ENCODE measurements at regions not wholly inside any gene's neighbourhood (a gene's known extent, or its start where the extent isn't known, plus 50 kb on each side); places are given as distances from the start of the nearest gene placed in this dataset.
A peak's percentile ranks its signal among the peaks of the same experiment; 100 is the strongest.

DNA sequence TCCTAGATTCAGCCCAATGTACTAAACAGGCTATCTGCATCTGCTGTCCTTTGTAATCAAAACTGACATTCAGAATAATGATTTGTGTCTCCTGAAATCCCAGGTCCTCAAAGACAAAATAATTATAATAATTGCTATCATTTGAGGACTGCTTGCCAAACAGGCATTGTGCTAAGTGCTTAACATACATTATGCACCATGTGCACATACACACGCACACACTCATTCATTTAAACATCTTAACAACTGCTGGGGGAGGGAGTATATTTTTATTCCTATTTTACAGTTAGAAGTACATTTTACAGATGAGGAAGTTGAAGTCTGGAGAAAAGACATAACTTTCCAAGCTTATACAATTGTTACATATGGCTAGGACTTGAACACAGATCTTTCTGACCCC, 308.0 kb upstream of the ZC3H12C start:
- H3K27me3 Mint-ChIP-seq (ENCODE audit: insufficient read depth, low read depth, poor library complexity) = peaks cover 1% of the 10 kb centered on the region
- DNase-seq (ENCODE audit: low spot score) (no peak), ATAC-seq (no peak)
- H3K4me3 ChIP-seq = no peak overlapping the region
- H3K4me2 ChIP-seq = no peak overlapping the region
- no peaks in the 10 kb centered on the region for H3F3A ChIP-seq (replicated peaks; ENCODE audit: low read depth)
- TF ChIP-seq STAT1 (IDR thresholded peaks at IDR 0.05; ENCODE audit: unreplicated experiment) (no peak), EZH2phosphoT487 (IDR thresholded peaks at IDR 0.05; ENCODE audit: unreplicated experiment) (no peak), ZNF114 (CRISPR knock-in tag; IDR thresholded peaks at IDR 0.05) (no peak), CREB1 (CRISPR knock-in tag; IDR thresholded peaks at IDR 0.05; ENCODE audit: low read depth) (no peak), NANOG (IDR thresholded peaks at IDR 0.05; ENCODE audit: borderline replicate concordance) (no peak)
- TF ChIP-seq, protein P1, sequence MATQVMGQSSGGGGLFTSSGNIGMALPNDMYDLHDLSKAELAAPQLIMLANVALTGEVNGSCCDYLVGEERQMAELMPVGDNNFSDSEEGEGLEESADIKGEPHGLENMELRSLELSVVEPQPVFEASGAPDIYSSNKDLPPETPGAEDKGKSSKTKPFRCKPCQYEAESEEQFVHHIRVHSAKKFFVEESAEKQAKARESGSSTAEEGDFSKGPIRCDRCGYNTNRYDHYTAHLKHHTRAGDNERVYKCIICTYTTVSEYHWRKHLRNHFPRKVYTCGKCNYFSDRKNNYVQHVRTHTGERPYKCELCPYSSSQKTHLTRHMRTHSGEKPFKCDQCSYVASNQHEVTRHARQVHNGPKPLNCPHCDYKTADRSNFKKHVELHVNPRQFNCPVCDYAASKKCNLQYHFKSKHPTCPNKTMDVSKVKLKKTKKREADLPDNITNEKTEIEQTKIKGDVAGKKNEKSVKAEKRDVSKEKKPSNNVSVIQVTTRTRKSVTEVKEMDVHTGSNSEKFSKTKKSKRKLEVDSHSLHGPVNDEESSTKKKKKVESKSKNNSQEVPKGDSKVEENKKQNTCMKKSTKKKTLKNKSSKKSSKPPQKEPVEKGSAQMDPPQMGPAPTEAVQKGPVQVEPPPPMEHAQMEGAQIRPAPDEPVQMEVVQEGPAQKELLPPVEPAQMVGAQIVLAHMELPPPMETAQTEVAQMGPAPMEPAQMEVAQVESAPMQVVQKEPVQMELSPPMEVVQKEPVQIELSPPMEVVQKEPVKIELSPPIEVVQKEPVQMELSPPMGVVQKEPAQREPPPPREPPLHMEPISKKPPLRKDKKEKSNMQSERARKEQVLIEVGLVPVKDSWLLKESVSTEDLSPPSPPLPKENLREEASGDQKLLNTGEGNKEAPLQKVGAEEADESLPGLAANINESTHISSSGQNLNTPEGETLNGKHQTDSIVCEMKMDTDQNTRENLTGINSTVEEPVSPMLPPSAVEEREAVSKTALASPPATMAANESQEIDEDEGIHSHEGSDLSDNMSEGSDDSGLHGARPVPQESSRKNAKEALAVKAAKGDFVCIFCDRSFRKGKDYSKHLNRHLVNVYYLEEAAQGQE (IDR thresholded peaks at IDR 0.05; ENCODE audit: unreplicated experiment) = no peak
- TF ChIP-seq, protein P2, sequence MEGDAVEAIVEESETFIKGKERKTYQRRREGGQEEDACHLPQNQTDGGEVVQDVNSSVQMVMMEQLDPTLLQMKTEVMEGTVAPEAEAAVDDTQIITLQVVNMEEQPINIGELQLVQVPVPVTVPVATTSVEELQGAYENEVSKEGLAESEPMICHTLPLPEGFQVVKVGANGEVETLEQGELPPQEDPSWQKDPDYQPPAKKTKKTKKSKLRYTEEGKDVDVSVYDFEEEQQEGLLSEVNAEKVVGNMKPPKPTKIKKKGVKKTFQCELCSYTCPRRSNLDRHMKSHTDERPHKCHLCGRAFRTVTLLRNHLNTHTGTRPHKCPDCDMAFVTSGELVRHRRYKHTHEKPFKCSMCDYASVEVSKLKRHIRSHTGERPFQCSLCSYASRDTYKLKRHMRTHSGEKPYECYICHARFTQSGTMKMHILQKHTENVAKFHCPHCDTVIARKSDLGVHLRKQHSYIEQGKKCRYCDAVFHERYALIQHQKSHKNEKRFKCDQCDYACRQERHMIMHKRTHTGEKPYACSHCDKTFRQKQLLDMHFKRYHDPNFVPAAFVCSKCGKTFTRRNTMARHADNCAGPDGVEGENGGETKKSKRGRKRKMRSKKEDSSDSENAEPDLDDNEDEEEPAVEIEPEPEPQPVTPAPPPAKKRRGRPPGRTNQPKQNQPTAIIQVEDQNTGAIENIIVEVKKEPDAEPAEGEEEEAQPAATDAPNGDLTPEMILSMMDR (conservative IDR thresholded peaks at IDR 0.05; ENCODE audit: low read depth in 2 of 2) = no peak
- H3K27me3 ChIP-seq (ENCODE audit: insufficient read depth) = no peaks in the 10 kb centered on the region
- H3K4me1 ChIP-seq (ENCODE audit: insufficient read depth) = peaks cover 6% of the 10 kb centered on the region; the same call in 1 of the 2 replicates
- H3K27ac ChIP-seq (ENCODE audit: low read depth) = no peak overlapping the region
- H3K36me3 Mint-ChIP-seq (ENCODE audit: low read depth) = no peaks in the 10 kb centered on the region
- no peaks in the 10 kb centered on the region; the same call in 1 of the 2 replicates for H3K9me2 ChIP-seq (ENCODE audit: insufficient read depth)
- no peaks in the 10 kb centered on the region for H3K36me3 ChIP-seq (ENCODE audit: insufficient read depth)
- no peak overlapping the region for H3K4me3 Mint-ChIP-seq
- no peak overlapping the region for H2AFZ ChIP-seq
- H3K4me1 Mint-ChIP-seq = peaks cover 16% of the 10 kb centered on the region
- no peak overlapping the region for H3K27ac Mint-ChIP-seq
- no peaks in the 10 kb centered on the region for H3K9me3 Mint-ChIP-seq
- no peaks in the 10 kb centered on the region for H3K79me2 ChIP-seq (replicated peaks; ENCODE audit: insufficient read depth)
- no peaks in the 10 kb centered on the region for H4K20me1 ChIP-seq (replicated peaks; ENCODE audit: insufficient read depth)

GRCh38 chr11:109785714-109786113, 307.5 kb upstream of the ZC3H12C start:
- Histone ChIP-seq H3K4me1 (ENCODE audit: insufficient read depth) (peaks cover 6% of the 10 kb centered on the region; the same call in 1 of the 2 replicates), H3K36me3 (ENCODE audit: insufficient read depth) (no peaks in the 10 kb centered on the region), H4K20me1 (replicated peaks; ENCODE audit: insufficient read depth) (no peaks in the 10 kb centered on the region), H3K79me2 (replicated peaks; ENCODE audit: insufficient read depth) (no peaks in the 10 kb centered on the region), H3K4me2 (no peak overlapping the region), H2AFZ (peak overlapping the region; percentile 49; the same call in 1 of the 2 replicates), H3K9me2 (ENCODE audit: insufficient read depth) (no peaks in the 10 kb centered on the region; the same call in 1 of the 2 replicates), H3K4me3 (no peak overlapping the region), H3K27ac (ENCODE audit: low read depth) (no peak overlapping the region), H3K27me3 (ENCODE audit: insufficient read depth) (no peaks in the 10 kb centered on the region), H3F3A (replicated peaks; ENCODE audit: low read depth) (no peaks in the 10 kb centered on the region)
- peaks cover 1% of the 10 kb centered on the region for H3K27me3 Mint-ChIP-seq (ENCODE audit: insufficient read depth, low read depth, poor library complexity)
- no peak for DNase-seq (ENCODE audit: low spot score)
- peaks cover 13% of the 10 kb centered on the region for H3K4me1 Mint-ChIP-seq
- no peak for ATAC-seq
- H3K27ac Mint-ChIP-seq = no peak overlapping the region
- no peaks in the 10 kb centered on the region for H3K9me3 Mint-ChIP-seq
- H3K4me3 Mint-ChIP-seq = no peak overlapping the region
- no peaks in the 10 kb centered on the region for H3K36me3 Mint-ChIP-seq (ENCODE audit: low read depth)
- TF ChIP-seq JUNB (IDR thresholded peaks at IDR 0.05; ENCODE audit: unreplicated experiment) (no peak), ZNF331 (CRISPR knock-in tag; IDR thresholded peaks at IDR 0.05; ENCODE audit: low read depth) (no peak), EZH2phosphoT487 (IDR thresholded peaks at IDR 0.05; ENCODE audit: unreplicated experiment) (no peak), NANOG (IDR thresholded peaks at IDR 0.05; ENCODE audit: borderline replicate concordance) (no peak), CREB1 (CRISPR knock-in tag; IDR thresholded peaks at IDR 0.05; ENCODE audit: low read depth) (no peak), ZNF114 (CRISPR knock-in tag; IDR thresholded peaks at IDR 0.05) (no peak)
- TF ChIP-seq, protein P2 (conservative IDR thresholded peaks at IDR 0.05; ENCODE audit: low read depth in 2 of 2) = no peak
- TF ChIP-seq, protein P1 (IDR thresholded peaks at IDR 0.05; ENCODE audit: unreplicated experiment) = no peak
